H9 (cell line): ENCODE measurements at regions not wholly inside any gene's neighbourhood (a gene's known extent, or its start where the extent isn't known, plus 50 kb on each side); places are given as distances from the start of the nearest gene placed in this dataset.

Experiments
- DNase-seq: peaks from one replicate; pipeline ENCODE4 v3.0.0-alpha.2; 2017
- H2AFZ ChIP-seq: one replicate; pipeline ENCODE4 v1.6.1; 2013; ENCODE audit warnings: mild to moderate bottlenecking, low read length, control low read depth, moderate library complexity
- H2AK5ac ChIP-seq: 2 replicates; pipeline ENCODE4 v1.6.1; 2013; ENCODE audit warnings: low read length, control low read depth, mixed read lengths; ENCODE audit not compliant: insufficient read length
- H2BK120ac ChIP-seq: one replicate; pipeline ENCODE4 v1.6.1; 2013; ENCODE audit warnings: low read depth, mild to moderate bottlenecking, low read length, control low read depth, inconsistent platforms; ENCODE audit not compliant: poor library complexity, severe bottlenecking
- H2BK12ac ChIP-seq: 2 replicates; pipeline ENCODE4 v1.6.1; 2013; ENCODE audit warnings: low read length, control low read depth, mixed read lengths, low read depth; ENCODE audit not compliant: insufficient read length
- H2BK15ac ChIP-seq: 2 replicates; pipeline ENCODE4 v1.6.1; 2013; ENCODE audit warnings: low read depth, low read length, control low read depth
- H2BK20ac ChIP-seq: one replicate; pipeline ENCODE4 v1.6.1; 2013; ENCODE audit warnings: low read depth, mild to moderate bottlenecking, low read length, control low read depth, inconsistent platforms; ENCODE audit not compliant: poor library complexity, severe bottlenecking
- H2BK5ac ChIP-seq: 2 replicates; pipeline ENCODE4 v1.6.1; 2013; ENCODE audit warnings: low read length, control low read depth, mixed read lengths; ENCODE audit not compliant: insufficient read length
- H3K14ac ChIP-seq: 2 replicates; pipeline ENCODE4 v1.6.1; 2013; ENCODE audit warnings: low read length, control low read depth; ENCODE audit not compliant: insufficient read depth
- H3K18ac ChIP-seq: 2 replicates; pipeline ENCODE4 v1.6.1; 2013; ENCODE audit warnings: low read depth, mild to moderate bottlenecking, mixed read lengths, low read length, control low read depth; ENCODE audit not compliant: insufficient read length
- H3K23ac ChIP-seq: 2 replicates; pipeline ENCODE4 v1.6.1; 2013; ENCODE audit warnings: low read length, control low read depth, mixed read lengths, low read depth; ENCODE audit not compliant: insufficient read length
- H3K23me2 ChIP-seq: 2 replicates; pipeline ENCODE4 v1.6.1; 2013; ENCODE audit warnings: low read depth, mild to moderate bottlenecking, mixed read lengths, low read length, control low read depth; ENCODE audit not compliant: insufficient read length, poor library complexity, severe bottlenecking
- H3K27ac ChIP-seq: 2 replicates; pipeline ENCODE4 v1.5.1; 2013; ENCODE audit warnings: low read length, control low read depth, mixed read lengths, low read depth; ENCODE audit not compliant: insufficient read length
- H3K27me3 ChIP-seq: 2 replicates; pipeline ENCODE4 v1.6.1; 2013; ENCODE audit warnings: low read length, control low read depth, inconsistent platforms; ENCODE audit not compliant: insufficient read depth
- H3K4ac ChIP-seq: 2 replicates; pipeline ENCODE4 v1.6.1; 2013; ENCODE audit warnings: low read depth, mild to moderate bottlenecking, control low read depth, inconsistent platforms, low read length, moderate library complexity
- H3K4me1 ChIP-seq: 2 replicates; pipeline ENCODE4 v1.6.1; 2013; ENCODE audit warnings: low read length, control low read depth, inconsistent platforms; ENCODE audit not compliant: insufficient read depth
- H3K4me2 ChIP-seq: 2 replicates; pipeline ENCODE4 v1.6.1; 2013; ENCODE audit warnings: low read length, control low read depth, mixed read lengths; ENCODE audit not compliant: insufficient read length, insufficient read depth
- H3K56ac ChIP-seq: 2 replicates; pipeline ENCODE4 v1.6.1; 2013; ENCODE audit warnings: low read depth, mild to moderate bottlenecking, mixed read lengths, low read length, control low read depth; ENCODE audit not compliant: insufficient read length
- H3K79me1 ChIP-seq: 2 replicates; pipeline ENCODE4 v1.6.1; 2013; ENCODE audit warnings: low read depth, mild to moderate bottlenecking, moderate library complexity, low read length, control low read depth, inconsistent platforms; ENCODE audit not compliant: insufficient read depth, poor library complexity, severe bottlenecking
- H3K79me2 ChIP-seq: 2 replicates; pipeline ENCODE4 v1.6.1; 2013; ENCODE audit warnings: low read length, control low read depth, inconsistent platforms; ENCODE audit not compliant: insufficient read depth
- H3K9ac ChIP-seq: 2 replicates; pipeline ENCODE4 v1.6.1; 2013; ENCODE audit warnings: low read length, control low read depth, mixed read lengths; ENCODE audit not compliant: insufficient read length; ENCODE audit errors: extremely low read depth
- H3K9me3 ChIP-seq: one replicate; pipeline ENCODE4 v1.6.1; 2013; ENCODE audit warnings: low read depth, low read length, inconsistent platforms; ENCODE audit not compliant: control insufficient read depth
- H3T11ph ChIP-seq: one replicate; pipeline ENCODE4 v1.6.1; 2013; ENCODE audit warnings: mild to moderate bottlenecking, low read length, control low read depth, inconsistent platforms
- H4K20me1 ChIP-seq: one replicate; pipeline ENCODE4 v1.6.1; 2013; ENCODE audit not compliant: control insufficient read depth, insufficient read length, insufficient read depth
- H4K5ac ChIP-seq: 2 replicates; pipeline ENCODE4 v1.6.1; 2013; ENCODE audit warnings: low read depth, mild to moderate bottlenecking, mixed read lengths, low read length, control low read depth; ENCODE audit not compliant: insufficient read length
- H4K8ac ChIP-seq: replicated peaks from 2 replicates; pipeline ENCODE4 v1.6.1; 2013; ENCODE audit warnings: low read length, control low read depth, mixed read lengths, low read depth; ENCODE audit not compliant: insufficient read length
- H4K91ac ChIP-seq: 2 replicates; pipeline ENCODE4 v1.6.1; 2013; ENCODE audit warnings: low read depth, mild to moderate bottlenecking, moderate library complexity, mixed read lengths, low read length, control low read depth; ENCODE audit not compliant: insufficient read length
- H3K27ac Mint-ChIP-seq, 3 experiments: 2 replicates in 2 of 3; 3 replicates in 1 of 3; pipeline ENCODE4 v1.8.0; 2020 to 2021; ENCODE audit warnings: mixed read lengths in 3 of 3, mild to moderate bottlenecking in 1 of 3, moderate library complexity in 1 of 3
- H3K27me3 Mint-ChIP-seq: 2 replicates; pipeline ENCODE4 v1.8.0; 2021; ENCODE audit warnings: low read depth, mild to moderate bottlenecking, moderate library complexity, mixed read lengths
- H3K36me3 Mint-ChIP-seq, 3 experiments: 2 replicates in 2 of 3; 3 replicates in 1 of 3; pipeline ENCODE4 v1.8.0; 2020 to 2021; ENCODE audit warnings: low read depth in 3 of 3, mixed read lengths in 3 of 3; ENCODE audit not compliant: insufficient read depth in 1 of 3
- H3K4me1 Mint-ChIP-seq, 2 experiments: 2 replicates each; pipeline ENCODE4 v1.8.0; 2020; ENCODE audit warnings: mixed read lengths in 2 of 2
- H3K4me3 Mint-ChIP-seq, 2 experiments: 2 replicates in 1 of 2; 3 replicates in 1 of 2; pipeline ENCODE4 v1.8.0; 2020 to 2021; ENCODE audit warnings: mild to moderate bottlenecking in 2 of 2, mixed read lengths in 2 of 2, moderate library complexity in 1 of 2
- H3K9me3 Mint-ChIP-seq, 2 experiments: 2 replicates in 1 of 2; 3 replicates in 1 of 2; pipeline ENCODE4 v1.8.0; 2020; ENCODE audit warnings: mild to moderate bottlenecking in 2 of 2, mixed read lengths in 2 of 2, moderate library complexity in 1 of 2
- CTCF ChIP-seq: fragments of 200-600 bp; sonication (generic); conservative IDR thresholded peaks from 3 replicates; pipeline ENCODE4 v1.8.0; 2021; ENCODE audit warnings: antibody characterized with exemption, mild to moderate bottlenecking
- WGBS: extraction: QIAGEN DNeasy Blood & Tissue Kit; methylation state at CpG from one replicate; pipeline ENCODE4 v1.1.7; 2013; ENCODE audit warnings: missing lambda C conversion rate, low lambda C conversion rate, mixed read lengths; ENCODE audit not compliant: insufficient read length; ENCODE audit errors: extremely low coverage; 5-methylcytosine and 5-hydroxymethylcytosine counted together

- no peaks in the 10 kb centered on the region for H3K79me2 ChIP-seq
- no peak overlapping the region for H3K18ac ChIP-seq
- no peak overlapping the region for H2BK5ac ChIP-seq
- no peak overlapping the region for H4K91ac ChIP-seq
- H3K4me1 ChIP-seq, result peaks cover 2% of the 10 kb centered on the region; the same call in 1 of the 2 replicates
- WGBS, result no CpG with 5 or more reads among the region's 4 CpGs
- no peaks in the 10 kb centered on the region for H3K27me3 ChIP-seq
- H3K23ac ChIP-seq, result no peak overlapping the region
- no peak for TF ChIP-seq CTCF
- no peak overlapping the region for H2BK120ac ChIP-seq
- Mint-ChIP-seq H3K27me3 (peaks cover 3% of the 10 kb centered on the region; the same call in 1 of the 2 replicates), H3K4me3 (no peak overlapping the region), H3K27ac (peak overlapping the region in 1 of 3 experiments; percentile 75; a peak in 2 of 7 replicates), H3K36me3 (peaks cover 0 to 11% (median 0%) of the 10 kb centered on the region in 3 experiments; a peak in 2 of 7 replicates), H3K9me3 (peaks cover 8 to 19% of the 10 kb centered on the region in 2 experiments; a peak in 4 of 5 replicates), H3K4me1 (peaks cover 8 to 16% of the 10 kb centered on the region in 2 experiments)
- H3K14ac ChIP-seq, result no peak overlapping the region
- no peak for DNase-seq
- H3K4me2 ChIP-seq, result no peak overlapping the region
- no peak overlapping the region for H2AFZ ChIP-seq
- no peak overlapping the region for H3K9ac ChIP-seq
- H3K23me2 ChIP-seq, result no peaks in the 10 kb centered on the region
- no peaks in the 10 kb centered on the region for H4K20me1 ChIP-seq
- no peak overlapping the region for H4K8ac ChIP-seq
- no peak overlapping the region for H4K5ac ChIP-seq
- no peak overlapping the region for H3T11ph ChIP-seq
- no peak overlapping the region for H2BK15ac ChIP-seq
- H2AK5ac ChIP-seq, result no peak overlapping the region
- H3K56ac ChIP-seq, result no peak overlapping the region
- no peak overlapping the region for H3K4ac ChIP-seq
- no peak overlapping the region for H2BK12ac ChIP-seq
- no peak overlapping the region for H3K27ac ChIP-seq
- H3K9me3 ChIP-seq, result no peaks in the 10 kb centered on the region
- no peak overlapping the region for H2BK20ac ChIP-seq
- H3K79me1 ChIP-seq, result no peaks in the 10 kb centered on the region
Measured at GRCh38 chr12:118548887-118549509, 172.6 kb downstream of the SUDS3 start.
